Fibroblast of lung (primary cell): ENCODE measurements at regions not wholly inside any gene's neighbourhood (a gene's known extent, or its start where the extent isn't known, plus 50 kb on each side); places are given as distances from the start of the nearest gene placed in this dataset.

Experiments used
- DNase-seq, 2 donors: peaks; one replicate each; pipeline versions ENCODE4 v3.0.0 to v3.0.0-alpha.2; 2010; ENCODE audit warnings: low read depth in 2 of 2
- H2AFZ ChIP-seq: 2 replicates; pipeline ENCODE4 v1.5.1; 2012; ENCODE audit warnings: low read length, control low read depth, inconsistent platforms
- H3K27ac ChIP-seq: 2 replicates; pipeline ENCODE4 v1.5.1; 2011; ENCODE audit warnings: low read length, control low read depth; ENCODE audit not compliant: insufficient read depth
- H3K27me3 ChIP-seq: 2 replicates; pipeline ENCODE4 v1.5.1; 2011; ENCODE audit warnings: mild to moderate bottlenecking, low read length; ENCODE audit not compliant: control insufficient read depth, insufficient read depth
- H3K36me3 ChIP-seq: 2 replicates; pipeline ENCODE4 v1.5.1; 2011; ENCODE audit warnings: low read length; ENCODE audit not compliant: control insufficient read depth, insufficient read depth
- H3K4me1 ChIP-seq: 2 replicates; pipeline ENCODE4 v1.5.1; 2011; ENCODE audit warnings: low read length; ENCODE audit not compliant: control insufficient read depth, insufficient read depth; ENCODE audit errors: extremely low read depth
- H3K4me2 ChIP-seq: 2 replicates; pipeline ENCODE4 v1.5.1; 2011; ENCODE audit warnings: low read length, control low read depth; ENCODE audit not compliant: insufficient read depth; ENCODE audit errors: extremely low read depth
- H3K4me3 ChIP-seq, 4 experiments: fragments of 200-600 bp in 1 of 4; sonication (generic) in 1 of 4; replicated peaks in 1 of 4; 2 replicates each; pipeline ENCODE4 v1.5.1; 2011 to 2016; ENCODE audit warnings: low read length in 4 of 4, low read depth in 3 of 4, mild to moderate bottlenecking in 3 of 4, control low read depth in 2 of 4, inconsistent platforms in 1 of 4, mixed read lengths in 1 of 4; ENCODE audit not compliant: insufficient read depth in 1 of 4; ENCODE audit errors: control extremely low read depth in 1 of 4
- H3K79me2 ChIP-seq: 2 replicates; pipeline ENCODE4 v1.5.1; 2012; ENCODE audit warnings: mild to moderate bottlenecking, low read length, inconsistent platforms; ENCODE audit not compliant: control insufficient read depth, insufficient read depth
- H3K9ac ChIP-seq: 2 replicates; pipeline ENCODE4 v1.5.1; 2011; ENCODE audit warnings: mild to moderate bottlenecking, low read length, control low read depth; ENCODE audit not compliant: insufficient read depth
- H3K9me3 ChIP-seq: 2 replicates; pipeline ENCODE4 v1.5.1; 2012; ENCODE audit warnings: low read depth, low read length; ENCODE audit not compliant: control insufficient read depth, insufficient read depth
- H4K20me1 ChIP-seq: 2 replicates; pipeline ENCODE4 v1.5.1; 2011; ENCODE audit warnings: low read length; ENCODE audit not compliant: control insufficient read depth, insufficient read depth; ENCODE audit errors: extremely low read depth
- CTCF ChIP-seq, 2 donors: IDR thresholded peaks in 1 of 2; conservative IDR thresholded peaks in 1 of 2; 1 replicate in 1 of 2; 2 replicates in 1 of 2; pipeline ENCODE4 v1.5.1; 2011 to 2012; ENCODE audit warnings: low read length in 2 of 2, control low read depth in 1 of 2, inconsistent platforms in 1 of 2, low read depth in 1 of 2, mild to moderate bottlenecking in 1 of 2
- EZH2 ChIP-seq: IDR thresholded peaks from 2 replicates; pipeline ENCODE4 v1.5.1; 2012; ENCODE audit warnings: low read length, control low read depth, mild to moderate bottlenecking; ENCODE audit errors: missing control alignments

DNA sequence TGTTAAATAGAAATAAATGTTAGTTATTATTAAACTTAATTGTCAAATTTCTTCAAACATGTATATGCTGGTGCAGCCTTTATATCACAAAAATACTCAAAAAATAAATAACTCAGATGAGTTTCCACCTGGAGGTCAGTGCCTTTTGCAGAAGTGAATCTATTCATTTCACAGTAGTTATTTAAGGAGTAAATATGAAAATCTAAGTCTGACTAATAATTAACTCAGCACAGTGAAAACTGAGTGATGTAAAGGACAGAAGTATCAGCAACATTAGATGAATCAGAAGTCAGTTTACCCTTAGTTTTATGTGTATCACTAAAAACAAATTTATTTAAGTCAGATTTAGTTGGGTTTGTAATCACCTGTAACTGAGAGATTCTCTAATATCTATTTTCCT is 2135.4 kb downstream of the MRPL39 start:
- Histone ChIP-seq H3K27ac (no peak overlapping the region), H4K20me1 (no peaks in the 10 kb centered on the region), H3K9ac (no peak overlapping the region), H3K36me3 (no peaks in the 10 kb centered on the region), H2AFZ (no peak overlapping the region), H3K4me2 (no peak overlapping the region), H3K9me3 (no peaks in the 10 kb centered on the region), H3K79me2 (no peaks in the 10 kb centered on the region), H3K4me3 (no peak overlapping the region), H3K4me1 (no peaks in the 10 kb centered on the region), H3K27me3 (no peaks in the 10 kb centered on the region)
- no peak for DNase-seq
- no peak for TF ChIP-seq CTCF (conservative IDR thresholded peaks at IDR 0.05 in 1 of 2, IDR thresholded peaks at IDR 0.05 in 1 of 2; ENCODE audit: low read depth in 1 of 2, low read length in 2 of 2)
- no peak for TF ChIP-seq EZH2

- no peak overlapping the region for H3K27ac ChIP-seq
- H2AFZ ChIP-seq = no peak overlapping the region
- no peaks in the 10 kb centered on the region for H3K4me1 ChIP-seq
- no peak overlapping the region for H3K9ac ChIP-seq
- DNase-seq = no peak
- no peak overlapping the region for H3K4me2 ChIP-seq
- no peak for TF ChIP-seq CTCF (conservative IDR thresholded peaks at IDR 0.05 in 1 of 2, IDR thresholded peaks at IDR 0.05 in 1 of 2; ENCODE audit: low read depth in 1 of 2, low read length in 2 of 2)
- no peak for TF ChIP-seq EZH2
- H3K79me2 ChIP-seq = no peaks in the 10 kb centered on the region
- no peak overlapping the region for H3K4me3 ChIP-seq
- no peaks in the 10 kb centered on the region for H4K20me1 ChIP-seq
- H3K36me3 ChIP-seq = no peaks in the 10 kb centered on the region
- H3K27me3 ChIP-seq = no peaks in the 10 kb centered on the region
- H3K9me3 ChIP-seq = no peaks in the 10 kb centered on the region
Measured at GRCh38 chr21:23463365-23463764, 2143.9 kb downstream of the MRPL39 start.

- Histone ChIP-seq H3K79me2 (no peaks in the 10 kb centered on the region), H3K4me3 (no peak overlapping the region), H3K36me3 (no peaks in the 10 kb centered on the region), H2AFZ (no peak overlapping the region), H3K9ac (no peak overlapping the region), H3K9me3 (no peaks in the 10 kb centered on the region), H3K4me2 (no peak overlapping the region), H3K27me3 (no peaks in the 10 kb centered on the region), H3K27ac (no peak overlapping the region), H3K4me1 (no peaks in the 10 kb centered on the region), H4K20me1 (no peaks in the 10 kb centered on the region)
- DNase-seq = no peak
- TF ChIP-seq CTCF (conservative IDR thresholded peaks at IDR 0.05 in 1 of 2, IDR thresholded peaks at IDR 0.05 in 1 of 2; ENCODE audit: low read depth in 1 of 2, low read length in 2 of 2) = no peak
- no peak for TF ChIP-seq EZH2
Measured at GRCh38 chr21:23455676-23456075, 2151.6 kb downstream of the MRPL39 start.
